ENCODE measurements at regions not wholly inside any gene's neighbourhood (a gene's known extent, or its start where the extent isn't known, plus 50 kb on each side); places are given as distances from the start of the nearest gene placed in this dataset.

- Histone ChIP-seq H3K36me3 (ENCODE audit: insufficient read depth) (no peaks in the 10 kb centered on the region), H3K27ac (ENCODE audit: low read depth) (no peak overlapping the region), H3K27me3 (ENCODE audit: insufficient read depth) (no peaks in the 10 kb centered on the region), H3K79me2 (replicated peaks; ENCODE audit: insufficient read depth) (no peaks in the 10 kb centered on the region), H3K4me2 (no peak overlapping the region), H4K20me1 (replicated peaks; ENCODE audit: insufficient read depth) (no peaks in the 10 kb centered on the region), H3K9me2 (ENCODE audit: insufficient read depth) (no peaks in the 10 kb centered on the region), H3K4me3 (no peak overlapping the region), H3F3A (replicated peaks; ENCODE audit: low read depth) (no peaks in the 10 kb centered on the region), H3K4me1 (ENCODE audit: insufficient read depth) (no peaks in the 10 kb centered on the region), H2AFZ (no peak overlapping the region)
- TF ChIP-seq REST (IDR thresholded peaks at IDR 0.05; ENCODE audit: unreplicated experiment): no peak
- TF ChIP-seq STAT1 (IDR thresholded peaks at IDR 0.05; ENCODE audit: unreplicated experiment): no peak
- no peak for TF ChIP-seq EZH2phosphoT487 (IDR thresholded peaks at IDR 0.05; ENCODE audit: unreplicated experiment)
- TF ChIP-seq JUNB (IDR thresholded peaks at IDR 0.05; ENCODE audit: unreplicated experiment): no peak
- no peak for TF ChIP-seq CTCF (conservative IDR thresholded peaks at IDR 0.05; ENCODE audit: low read depth in 2 of 2)
- no peak for TF ChIP-seq ZNF114 (CRISPR knock-in tag; IDR thresholded peaks at IDR 0.05)
- TF ChIP-seq POLR2AphosphoS5 (IDR thresholded peaks at IDR 0.05; ENCODE audit: low read depth): no peak
- TF ChIP-seq ZNF462 (CRISPR knock-in tag; IDR thresholded peaks at IDR 0.05): no peak
- TF ChIP-seq NANOG (IDR thresholded peaks at IDR 0.05; ENCODE audit: borderline replicate concordance): no peak
- no peak for TF ChIP-seq ETS1 (IDR thresholded peaks at IDR 0.05)
- no peak for TF ChIP-seq ZNF331 (CRISPR knock-in tag; IDR thresholded peaks at IDR 0.05; ENCODE audit: low read depth)
- peaks cover 5% of the 10 kb centered on the region for H3K27me3 Mint-ChIP-seq (ENCODE audit: insufficient read depth, low read depth, poor library complexity)
- no peak overlapping the region for H3K27ac Mint-ChIP-seq
- ATAC-seq (no peak), DNase-seq (ENCODE audit: low spot score) (no peak)
- H3K9me3 Mint-ChIP-seq: no peaks in the 10 kb centered on the region
- H3K36me3 Mint-ChIP-seq (ENCODE audit: low read depth): no peaks in the 10 kb centered on the region
- H3K4me3 Mint-ChIP-seq: no peak overlapping the region
- no peaks in the 10 kb centered on the region; the same call in 2 of the 3 replicates for H3K4me1 Mint-ChIP-seq
These were observed 370.6 kb downstream of the CCSER2 start for GRCh38 chr10:84698989-84699388.

Data from GM23338 (cell line).